GM12892 (cell line): ENCODE measurements at regions not wholly inside any gene's neighbourhood (a gene's known extent, or its start where the extent isn't known, plus 50 kb on each side); places are given as distances from the start of the nearest gene placed in this dataset.

Experiments used
- POLR2A ChIP-seq: IDR thresholded peaks from 2 replicates; pipeline ENCODE4 v1.6.1; 2011; ENCODE audit warnings: low read depth, low read length, control low read depth
- POLR2AphosphoS5 ChIP-seq: IDR thresholded peaks from 2 replicates; pipeline ENCODE4 v1.6.1; 2011; ENCODE audit warnings: low read depth, low read length, control low read depth

DNA sequence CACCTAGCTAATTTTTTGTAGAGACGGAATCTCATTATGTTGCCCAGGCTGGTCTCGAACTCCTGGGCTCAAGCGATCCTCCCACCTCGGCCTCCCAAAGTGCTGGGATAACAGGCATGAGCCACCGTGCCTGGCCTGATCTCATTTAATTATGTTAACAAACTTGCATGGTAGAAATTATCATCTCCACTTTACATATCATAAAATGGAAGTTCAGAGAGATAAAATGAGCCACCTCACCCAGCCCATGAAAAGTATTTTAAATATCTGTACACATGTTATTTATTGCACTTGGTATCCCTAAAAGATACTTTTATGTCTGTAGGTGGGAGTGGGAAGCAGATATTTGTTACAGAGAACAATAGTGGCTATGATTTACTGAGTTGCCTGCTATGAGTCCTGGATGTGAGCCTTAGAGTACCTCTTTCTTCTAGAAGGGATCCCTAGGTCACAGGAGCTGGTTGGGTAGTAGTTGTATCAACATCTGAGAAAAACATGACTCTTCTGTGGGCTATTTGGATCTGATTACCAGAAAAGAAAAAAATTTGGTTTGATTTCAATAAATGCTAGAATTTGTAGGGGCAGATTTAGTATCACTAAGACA is 52.4 kb upstream of the EIF2S2 start:
- TF ChIP-seq POLR2A (no peak), POLR2AphosphoS5 (no peak)
